ENCODE measurements at regions not wholly inside any gene's neighbourhood (a gene's known extent, or its start where the extent isn't known, plus 50 kb on each side); places are given as distances from the start of the nearest gene placed in this dataset.

GRCh38 chr1:10848109-10848684 lies 51.8 kb upstream of the CASZ1 start:
- no peak overlapping the region for H3K27ac ChIP-seq
- no peak overlapping the region for H3K4me3 ChIP-seq
- TF ChIP-seq, protein P1, sequence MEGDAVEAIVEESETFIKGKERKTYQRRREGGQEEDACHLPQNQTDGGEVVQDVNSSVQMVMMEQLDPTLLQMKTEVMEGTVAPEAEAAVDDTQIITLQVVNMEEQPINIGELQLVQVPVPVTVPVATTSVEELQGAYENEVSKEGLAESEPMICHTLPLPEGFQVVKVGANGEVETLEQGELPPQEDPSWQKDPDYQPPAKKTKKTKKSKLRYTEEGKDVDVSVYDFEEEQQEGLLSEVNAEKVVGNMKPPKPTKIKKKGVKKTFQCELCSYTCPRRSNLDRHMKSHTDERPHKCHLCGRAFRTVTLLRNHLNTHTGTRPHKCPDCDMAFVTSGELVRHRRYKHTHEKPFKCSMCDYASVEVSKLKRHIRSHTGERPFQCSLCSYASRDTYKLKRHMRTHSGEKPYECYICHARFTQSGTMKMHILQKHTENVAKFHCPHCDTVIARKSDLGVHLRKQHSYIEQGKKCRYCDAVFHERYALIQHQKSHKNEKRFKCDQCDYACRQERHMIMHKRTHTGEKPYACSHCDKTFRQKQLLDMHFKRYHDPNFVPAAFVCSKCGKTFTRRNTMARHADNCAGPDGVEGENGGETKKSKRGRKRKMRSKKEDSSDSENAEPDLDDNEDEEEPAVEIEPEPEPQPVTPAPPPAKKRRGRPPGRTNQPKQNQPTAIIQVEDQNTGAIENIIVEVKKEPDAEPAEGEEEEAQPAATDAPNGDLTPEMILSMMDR (IDR thresholded peaks at IDR 0.05): no peak
- no peak for DNase-seq (ENCODE audit: low spot score)

GRCh38 chr1:10850026-10850425 lies 53.6 kb upstream of the CASZ1 start:
- H3K27ac ChIP-seq: no peak overlapping the region
- TF ChIP-seq, protein P1 (IDR thresholded peaks at IDR 0.05): no peak

GRCh38 chr1:10851024-10852013 lies 54.9 kb upstream of the CASZ1 start:
- DNase-seq (ENCODE audit: low spot score): no peak
- H3K27ac ChIP-seq: no peak overlapping the region
- H3K4me3 ChIP-seq: no peak overlapping the region
- TF ChIP-seq, protein P1 (IDR thresholded peaks at IDR 0.05): no peak

More at GRCh38 chr1:10850026-10850425, 53.6 kb upstream of the CASZ1 start:
- DNase-seq (ENCODE audit: low spot score): no peak
- no peak overlapping the region for H3K4me3 ChIP-seq

- no peak overlapping the region for H3K27ac ChIP-seq
- no peak for DNase-seq (ENCODE audit: low spot score)
- no peak overlapping the region for H3K4me3 ChIP-seq
- TF ChIP-seq, protein P1 (IDR thresholded peaks at IDR 0.05): no peak
These were observed 55.6 kb upstream of the CASZ1 start for GRCh38 chr1:10852018-10852417.

- H3K4me3 ChIP-seq: no peak overlapping the region
- TF ChIP-seq, protein P1 (IDR thresholded peaks at IDR 0.05): no peak
- H3K27ac ChIP-seq: no peak overlapping the region
- no peak for DNase-seq (ENCODE audit: low spot score)
These were observed 56.0 kb upstream of the CASZ1 start for GRCh38 chr1:10852486-10852885.

GRCh38 chr1:10852998-10853520 lies 56.6 kb upstream of the CASZ1 start:
- H3K27ac ChIP-seq: no peak overlapping the region
- TF ChIP-seq, protein P1 (IDR thresholded peaks at IDR 0.05): no peak
- no peak for DNase-seq (ENCODE audit: low spot score)
- H3K4me3 ChIP-seq: no peak overlapping the region
